GM23338 (cell line): ENCODE measurements at regions not wholly inside any gene's neighbourhood (a gene's known extent, or its start where the extent isn't known, plus 50 kb on each side); places are given as distances from the start of the nearest gene placed in this dataset.

Experiments
- ATAC-seq: fragments of 200-7000 bp; cut with Tn5 transposase; 3 replicates; pipeline ENCODE4 v1.9.1; 2020
- DNase-seq: peaks from one replicate; pipeline ENCODE4 v3.0.0-alpha.2; 2015; ENCODE audit warnings: low spot score
- H2AFZ ChIP-seq: fragments of 200-600 bp; sonication (generic); 2 replicates; pipeline ENCODE4 v1.8.0; 2016; ENCODE audit warnings: antibody characterized with exemption, mild to moderate bottlenecking, moderate library complexity
- H3F3A ChIP-seq: fragments of 200-600 bp; sonication (generic); replicated peaks from 2 replicates; pipeline ENCODE4 v1.8.0; 2017; ENCODE audit warnings: antibody characterized with exemption, mixed run types, low read depth
- H3K27ac ChIP-seq: fragments of 200-600 bp; sonication (generic); 2 replicates; pipeline ENCODE4 v1.6.1; 2016; ENCODE audit warnings: low read depth
- H3K27me3 ChIP-seq: fragments of 200-600 bp; sonication (generic); 2 replicates; pipeline ENCODE4 v1.8.0; 2016; ENCODE audit warnings: mild to moderate bottlenecking, mixed run types, moderate library complexity; ENCODE audit not compliant: insufficient read depth
- H3K36me3 ChIP-seq: fragments of 200-600 bp; sonication (generic); 2 replicates; pipeline ENCODE4 v1.8.0; 2016; ENCODE audit warnings: mild to moderate bottlenecking; ENCODE audit not compliant: insufficient read depth
- H3K4me1 ChIP-seq: fragments of 200-600 bp; sonication (generic); 2 replicates; pipeline ENCODE4 v1.8.0; 2016; ENCODE audit warnings: mild to moderate bottlenecking, moderate library complexity; ENCODE audit not compliant: insufficient read depth
- H3K4me2 ChIP-seq: fragments of 200-600 bp; sonication (generic); 2 replicates; pipeline ENCODE4 v1.7.1; 2017; ENCODE audit warnings: mixed run types
- H3K4me3 ChIP-seq: fragments of 200-600 bp; sonication (generic); 2 replicates; pipeline ENCODE4 v1.6.1; 2016; ENCODE audit warnings: mixed run types
- H3K79me2 ChIP-seq: fragments of 200-600 bp; sonication (generic); replicated peaks from 2 replicates; pipeline ENCODE4 v1.8.0; 2017; ENCODE audit warnings: mild to moderate bottlenecking; ENCODE audit not compliant: insufficient read depth
- H3K9me2 ChIP-seq: fragments of 200-600 bp; sonication (generic); 2 replicates; pipeline ENCODE4 v1.8.0; 2017; ENCODE audit not compliant: insufficient read depth
- H4K20me1 ChIP-seq: fragments of 200-600 bp; sonication (generic); replicated peaks from 2 replicates; pipeline ENCODE4 v1.8.0; 2017; ENCODE audit warnings: mild to moderate bottlenecking; ENCODE audit not compliant: insufficient read depth
- H3K27ac Mint-ChIP-seq: 2 replicates; pipeline ENCODE4 v1.8.0; 2020; ENCODE audit warnings: inconsistent platforms, mild to moderate bottlenecking, moderate library complexity, mixed read lengths
- H3K27me3 Mint-ChIP-seq: 3 replicates; pipeline ENCODE4 v1.8.0; 2022; ENCODE audit warnings: low read depth, mild to moderate bottlenecking, moderate library complexity, mixed read lengths, inconsistent platforms; ENCODE audit not compliant: insufficient read depth, poor library complexity
- H3K36me3 Mint-ChIP-seq: 3 replicates; pipeline ENCODE4 v1.8.0; 2021; ENCODE audit warnings: low read depth, mild to moderate bottlenecking, inconsistent platforms, moderate library complexity, mixed read lengths
- H3K4me1 Mint-ChIP-seq: 3 replicates; pipeline ENCODE4 v1.8.0; 2020; ENCODE audit warnings: mild to moderate bottlenecking, inconsistent platforms, mixed read lengths
- H3K4me3 Mint-ChIP-seq: 3 replicates; pipeline ENCODE4 v1.8.0; 2021; ENCODE audit warnings: moderate library complexity, mild to moderate bottlenecking, inconsistent platforms, mixed read lengths
- H3K9me3 Mint-ChIP-seq: 3 replicates; pipeline ENCODE4 v1.8.0; 2020; ENCODE audit warnings: moderate library complexity, mild to moderate bottlenecking, inconsistent platforms, mixed read lengths
- EZH2phosphoT487 ChIP-seq: fragments of 200-600 bp; sonication (generic); IDR thresholded peaks from one replicate; pipeline ENCODE4 v1.8.1; 2018; ENCODE audit warnings: antibody characterized with exemption; ENCODE audit not compliant: unreplicated experiment
- JUNB ChIP-seq: IDR thresholded peaks from one replicate; pipeline ENCODE4 v1.6.1; 2016; ENCODE audit warnings: antibody characterized with exemption; ENCODE audit not compliant: unreplicated experiment
- POLR2AphosphoS5 ChIP-seq: IDR thresholded peaks from 2 replicates; pipeline ENCODE4 v1.6.1; 2016; ENCODE audit warnings: antibody characterized with exemption, low read depth
- REST ChIP-seq: IDR thresholded peaks from one replicate; pipeline ENCODE4 v1.6.1; 2018; ENCODE audit warnings: antibody characterized with exemption; ENCODE audit not compliant: unreplicated experiment
- STAT1 ChIP-seq: IDR thresholded peaks from one replicate; pipeline ENCODE4 v1.6.1; 2016; ENCODE audit warnings: antibody characterized with exemption; ENCODE audit not compliant: unreplicated experiment
- ZNF331 ChIP-seq: fragments of 250-450 bp; sonication (Bioruptor Pico); IDR thresholded peaks from 2 replicates; pipeline ENCODE4 v1.5.0; 2020; ENCODE audit warnings: low read depth, mild to moderate bottlenecking, moderate library complexity
- TF ChIP-seq, protein P1 (sequence below), 2 experiments: fragments of 200-600 bp in 1 of 2; sonication (generic) in 1 of 2; conservative IDR thresholded peaks; 2 replicates each; pipeline versions ENCODE4 v1.5.1 to v1.6.1; 2016 to 2017; ENCODE audit warnings: antibody characterized with exemption in 2 of 2, low read depth in 2 of 2, mild to moderate bottlenecking in 2 of 2, moderate library complexity in 1 of 2
- TF ChIP-seq, protein P2 (sequence below): fragments of 250-450 bp; sonication (Bioruptor Pico); IDR thresholded peaks from 2 replicates; pipeline ENCODE4 v1.5.0; 2020; ENCODE audit warnings: mild to moderate bottlenecking, moderate library complexity

DNA sequence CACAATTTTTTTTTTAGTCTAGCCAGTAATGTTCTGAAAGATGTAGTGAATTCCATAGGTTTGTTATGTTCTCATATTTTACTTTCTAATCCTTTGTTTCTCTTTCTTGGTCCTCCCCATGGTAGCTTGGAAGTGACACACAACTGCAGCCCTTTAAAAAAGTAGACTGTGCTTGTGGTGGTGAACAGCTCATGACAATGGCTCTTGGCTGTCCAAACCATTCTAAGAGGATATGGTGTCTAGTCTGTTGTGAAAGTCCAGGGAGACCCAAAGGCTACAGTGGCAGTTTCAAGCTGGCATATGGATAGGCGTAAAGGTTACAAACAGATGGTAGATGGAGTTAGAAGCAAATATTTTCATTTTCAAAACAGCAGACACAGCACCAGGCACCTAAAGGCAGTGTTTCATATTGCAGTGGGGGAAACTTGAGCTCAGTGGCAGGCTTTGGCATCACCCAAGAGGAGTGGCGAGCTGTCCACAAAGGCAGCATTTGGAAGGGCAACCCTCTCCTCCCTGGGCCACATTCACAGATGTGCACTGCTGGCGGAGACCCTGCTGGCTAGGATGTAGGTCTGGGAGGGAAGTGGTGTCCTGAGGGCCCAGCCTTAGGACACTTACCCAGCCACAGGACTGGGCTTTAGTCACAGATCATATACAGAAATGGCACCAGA is 102.1 kb downstream of the DYRK2 start (continued):
- TF ChIP-seq REST (no peak), POLR2AphosphoS5 (no peak), STAT1 (no peak), JUNB (no peak), EZH2phosphoT487 (no peak)

DNA sequence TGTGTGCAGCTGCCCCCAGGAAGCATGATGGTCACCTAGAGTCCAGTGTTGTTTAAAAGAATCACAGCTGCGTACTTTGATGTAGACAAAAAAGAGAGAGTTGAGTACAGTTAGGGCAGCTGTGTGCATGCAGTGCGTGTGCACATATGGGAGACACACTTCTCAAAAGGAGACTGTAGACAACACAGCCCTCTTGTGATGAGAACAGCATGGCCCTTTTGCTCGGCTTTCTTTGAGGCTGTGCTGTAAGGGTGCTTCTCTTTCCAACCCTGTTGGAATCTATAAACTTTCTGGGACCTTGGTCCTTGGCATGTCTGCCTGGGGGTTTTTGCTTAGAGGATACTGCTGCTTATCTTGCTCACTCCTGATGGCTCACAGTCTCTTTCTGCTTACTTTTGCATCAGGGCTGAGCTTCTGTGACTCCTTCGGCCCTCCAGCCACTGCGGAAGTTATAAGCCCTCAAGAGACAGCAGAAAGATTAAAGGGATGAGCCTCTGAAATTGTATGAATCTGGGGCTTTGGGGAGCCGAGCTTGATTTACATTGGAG is 102.9 kb downstream of the DYRK2 start:
- no peaks in the 10 kb centered on the region for H3F3A ChIP-seq
- no peak overlapping the region for H3K4me3 ChIP-seq
- no peak overlapping the region for H3K27ac Mint-ChIP-seq
- peaks cover 11% of the 10 kb centered on the region for H3K4me1 ChIP-seq
- peak overlapping the region; percentile 69; the same call in 1 of the 2 replicates for H2AFZ ChIP-seq
- H3K79me2 ChIP-seq = no peaks in the 10 kb centered on the region
- no peak for ATAC-seq
- no peaks in the 10 kb centered on the region; the same call in 1 of the 2 replicates for H3K36me3 ChIP-seq
- TF ChIP-seq, protein P1, sequence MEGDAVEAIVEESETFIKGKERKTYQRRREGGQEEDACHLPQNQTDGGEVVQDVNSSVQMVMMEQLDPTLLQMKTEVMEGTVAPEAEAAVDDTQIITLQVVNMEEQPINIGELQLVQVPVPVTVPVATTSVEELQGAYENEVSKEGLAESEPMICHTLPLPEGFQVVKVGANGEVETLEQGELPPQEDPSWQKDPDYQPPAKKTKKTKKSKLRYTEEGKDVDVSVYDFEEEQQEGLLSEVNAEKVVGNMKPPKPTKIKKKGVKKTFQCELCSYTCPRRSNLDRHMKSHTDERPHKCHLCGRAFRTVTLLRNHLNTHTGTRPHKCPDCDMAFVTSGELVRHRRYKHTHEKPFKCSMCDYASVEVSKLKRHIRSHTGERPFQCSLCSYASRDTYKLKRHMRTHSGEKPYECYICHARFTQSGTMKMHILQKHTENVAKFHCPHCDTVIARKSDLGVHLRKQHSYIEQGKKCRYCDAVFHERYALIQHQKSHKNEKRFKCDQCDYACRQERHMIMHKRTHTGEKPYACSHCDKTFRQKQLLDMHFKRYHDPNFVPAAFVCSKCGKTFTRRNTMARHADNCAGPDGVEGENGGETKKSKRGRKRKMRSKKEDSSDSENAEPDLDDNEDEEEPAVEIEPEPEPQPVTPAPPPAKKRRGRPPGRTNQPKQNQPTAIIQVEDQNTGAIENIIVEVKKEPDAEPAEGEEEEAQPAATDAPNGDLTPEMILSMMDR (conservative IDR thresholded peaks at IDR 0.05; ENCODE audit: low read depth in 2 of 2) = no peak
- TF ChIP-seq, protein P2, sequence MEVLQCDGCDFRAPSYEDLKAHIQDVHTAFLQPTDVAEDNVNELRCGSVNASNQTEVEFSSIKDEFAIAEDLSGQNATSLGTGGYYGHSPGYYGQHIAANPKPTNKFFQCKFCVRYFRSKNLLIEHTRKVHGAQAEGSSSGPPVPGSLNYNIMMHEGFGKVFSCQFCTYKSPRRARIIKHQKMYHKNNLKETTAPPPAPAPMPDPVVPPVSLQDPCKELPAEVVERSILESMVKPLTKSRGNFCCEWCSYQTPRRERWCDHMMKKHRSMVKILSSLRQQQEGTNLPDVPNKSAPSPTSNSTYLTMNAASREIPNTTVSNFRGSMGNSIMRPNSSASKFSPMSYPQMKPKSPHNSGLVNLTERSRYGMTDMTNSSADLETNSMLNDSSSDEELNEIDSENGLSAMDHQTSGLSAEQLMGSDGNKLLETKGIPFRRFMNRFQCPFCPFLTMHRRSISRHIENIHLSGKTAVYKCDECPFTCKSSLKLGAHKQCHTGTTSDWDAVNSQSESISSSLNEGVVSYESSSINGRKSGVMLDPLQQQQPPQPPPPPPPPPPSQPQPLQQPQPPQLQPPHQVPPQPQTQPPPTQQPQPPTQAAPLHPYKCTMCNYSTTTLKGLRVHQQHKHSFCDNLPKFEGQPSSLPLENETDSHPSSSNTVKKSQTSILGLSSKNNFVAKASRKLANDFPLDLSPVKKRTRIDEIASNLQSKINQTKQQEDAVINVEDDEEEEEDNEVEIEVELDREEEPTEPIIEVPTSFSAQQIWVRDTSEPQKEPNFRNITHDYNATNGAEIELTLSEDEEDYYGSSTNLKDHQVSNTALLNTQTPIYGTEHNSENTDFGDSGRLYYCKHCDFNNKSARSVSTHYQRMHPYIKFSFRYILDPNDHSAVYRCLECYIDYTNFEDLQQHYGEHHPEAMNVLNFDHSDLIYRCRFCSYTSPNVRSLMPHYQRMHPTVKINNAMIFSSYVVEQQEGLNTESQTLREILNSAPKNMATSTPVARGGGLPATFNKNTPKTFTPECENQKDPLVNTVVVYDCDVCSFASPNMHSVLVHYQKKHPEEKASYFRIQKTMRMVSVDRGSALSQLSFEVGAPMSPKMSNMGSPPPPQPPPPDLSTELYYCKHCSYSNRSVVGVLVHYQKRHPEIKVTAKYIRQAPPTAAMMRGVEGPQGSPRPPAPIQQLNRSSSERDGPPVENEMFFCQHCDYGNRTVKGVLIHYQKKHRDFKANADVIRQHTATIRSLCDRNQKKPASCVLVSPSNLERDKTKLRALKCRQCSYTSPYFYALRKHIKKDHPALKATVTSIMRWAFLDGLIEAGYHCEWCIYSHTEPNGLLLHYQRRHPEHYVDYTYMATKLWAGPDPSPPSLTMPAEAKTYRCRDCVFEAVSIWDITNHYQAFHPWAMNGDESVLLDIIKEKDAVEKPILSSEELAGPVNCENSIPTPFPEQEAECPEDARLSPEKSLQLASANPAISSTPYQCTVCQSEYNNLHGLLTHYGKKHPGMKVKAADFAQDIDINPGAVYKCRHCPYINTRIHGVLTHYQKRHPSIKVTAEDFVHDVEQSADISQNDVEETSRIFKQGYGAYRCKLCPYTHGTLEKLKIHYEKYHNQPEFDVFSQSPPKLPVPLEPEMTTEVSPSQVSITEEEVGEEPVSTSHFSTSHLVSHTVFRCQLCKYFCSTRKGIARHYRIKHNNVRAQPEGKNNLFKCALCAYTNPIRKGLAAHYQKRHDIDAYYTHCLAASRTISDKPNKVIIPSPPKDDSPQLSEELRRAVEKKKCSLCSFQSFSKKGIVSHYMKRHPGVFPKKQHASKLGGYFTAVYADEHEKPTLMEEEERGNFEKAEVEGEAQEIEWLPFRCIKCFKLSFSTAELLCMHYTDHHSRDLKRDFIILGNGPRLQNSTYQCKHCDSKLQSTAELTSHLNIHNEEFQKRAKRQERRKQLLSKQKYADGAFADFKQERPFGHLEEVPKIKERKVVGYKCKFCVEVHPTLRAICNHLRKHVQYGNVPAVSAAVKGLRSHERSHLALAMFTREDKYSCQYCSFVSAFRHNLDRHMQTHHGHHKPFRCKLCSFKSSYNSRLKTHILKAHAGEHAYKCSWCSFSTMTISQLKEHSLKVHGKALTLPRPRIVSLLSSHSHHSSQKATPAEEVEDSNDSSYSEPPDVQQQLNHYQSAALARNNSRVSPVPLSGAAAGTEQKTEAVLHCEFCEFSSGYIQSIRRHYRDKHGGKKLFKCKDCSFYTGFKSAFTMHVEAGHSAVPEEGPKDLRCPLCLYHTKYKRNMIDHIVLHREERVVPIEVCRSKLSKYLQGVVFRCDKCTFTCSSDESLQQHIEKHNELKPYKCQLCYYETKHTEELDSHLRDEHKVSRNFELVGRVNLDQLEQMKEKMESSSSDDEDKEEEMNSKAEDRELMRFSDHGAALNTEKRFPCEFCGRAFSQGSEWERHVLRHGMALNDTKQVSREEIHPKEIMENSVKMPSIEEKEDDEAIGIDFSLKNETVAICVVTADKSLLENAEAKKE = no peak
- TF ChIP-seq ZNF331 (no peak), JUNB (no peak), STAT1 (no peak), EZH2phosphoT487 (no peak)
- H3K27me3 Mint-ChIP-seq = peaks cover 4% of the 10 kb centered on the region
- H3K27ac ChIP-seq = no peak overlapping the region
- H3K27me3 ChIP-seq = no peaks in the 10 kb centered on the region
- no peak overlapping the region for H3K4me3 Mint-ChIP-seq
- H3K4me2 ChIP-seq = no peak overlapping the region
- H3K9me3 Mint-ChIP-seq = no peaks in the 10 kb centered on the region
- H4K20me1 ChIP-seq = no peaks in the 10 kb centered on the region
- no peaks in the 10 kb centered on the region for H3K36me3 Mint-ChIP-seq
- no peak for DNase-seq
- H3K4me1 Mint-ChIP-seq = peaks cover 6% of the 10 kb centered on the region; the same call in 2 of the 3 replicates
- H3K9me2 ChIP-seq = peaks cover 4% of the 10 kb centered on the region; the same call in 1 of the 2 replicates
